EH (cell line): ENCODE measurements at regions not wholly inside any gene's neighbourhood (a gene's known extent, or its start where the extent isn't known, plus 50 kb on each side); places are given as distances from the start of the nearest gene placed in this dataset.

Experiments used
- DNase-seq: peaks from one replicate; pipeline ENCODE4 v3.0.0-alpha.2; 2015; ENCODE audit warnings: low read depth

GRCh38 chr7:70907259-70908247 lies 224.4 kb upstream of the GALNT17 start:
- no peak for DNase-seq

GRCh38 chr7:70913924-70914323 lies 218.0 kb upstream of the GALNT17 start:
- DNase-seq = no peak

- DNase-seq = no peak
Measured at GRCh38 chr7:70915067-70915466, 216.9 kb upstream of the GALNT17 start.

- DNase-seq = no peak
Measured at GRCh38 chr7:70919481-70920073, 212.4 kb upstream of the GALNT17 start.

GRCh38 chr7:70920876-70921275 lies 211.1 kb upstream of the GALNT17 start:
- DNase-seq = no peak

- DNase-seq = no peak
Measured at GRCh38 chr7:70923181-70923845, 208.6 kb upstream of the GALNT17 start.

- DNase-seq = no peak
Measured at GRCh38 chr7:70925411-70926115, 206.4 kb upstream of the GALNT17 start.

- no peak for DNase-seq
Measured at GRCh38 chr7:70926666-70927065, 205.3 kb upstream of the GALNT17 start.

GRCh38 chr7:70935311-70935710 lies 196.6 kb upstream of the GALNT17 start:
- no peak for DNase-seq

GRCh38 chr7:70935854-70936253 lies 196.1 kb upstream of the GALNT17 start:
- no peak for DNase-seq

- no peak for DNase-seq
Measured at GRCh38 chr7:70937424-70937823, 194.5 kb upstream of the GALNT17 start.

GRCh38 chr7:70940597-70940996 lies 191.3 kb upstream of the GALNT17 start:
- DNase-seq = no peak

GRCh38 chr7:70942791-70943190 lies 189.2 kb upstream of the GALNT17 start:
- DNase-seq = no peak

GRCh38 chr7:70944516-70944915 lies 187.4 kb upstream of the GALNT17 start:
- DNase-seq = no peak

- DNase-seq = no peak
Measured at GRCh38 chr7:70947181-70947580, 184.8 kb upstream of the GALNT17 start.

- DNase-seq = no peak
Measured at GRCh38 chr7:70949862-70950261, 182.1 kb upstream of the GALNT17 start.

- DNase-seq = no peak
Measured at GRCh38 chr7:70951271-70951962, 180.5 kb upstream of the GALNT17 start.

- DNase-seq = no peak
Measured at GRCh38 chr7:70952311-70952710, 179.6 kb upstream of the GALNT17 start.

GRCh38 chr7:70953331-70953741 lies 178.6 kb upstream of the GALNT17 start:
- DNase-seq = no peak

- no peak for DNase-seq
Measured at GRCh38 chr7:70953796-70954195, 178.1 kb upstream of the GALNT17 start.

- no peak for DNase-seq
Measured at GRCh38 chr7:70972693-70973092, 159.3 kb upstream of the GALNT17 start.

GRCh38 chr7:70975754-70976153 lies 156.2 kb upstream of the GALNT17 start:
- no peak for DNase-seq
